Glutamatergic neuron (in vitro differentiated cells): ENCODE measurements at regions not wholly inside any gene's neighbourhood (a gene's known extent, or its start where the extent isn't known, plus 50 kb on each side); places are given as distances from the start of the nearest gene placed in this dataset.

ENCODE experiments used
- DNase-seq: peaks from one replicate; pipeline ENCODE4 v3.0.0; 2022
- H3K27ac Mint-ChIP-seq: one replicate; pipeline ENCODE4 v1.8.0; 2020; ENCODE audit warnings: mild to moderate bottlenecking, mixed read lengths, inconsistent platforms; ENCODE audit not compliant: unreplicated experiment
- H3K27me3 Mint-ChIP-seq: one replicate; pipeline ENCODE4 v1.8.0; 2020; ENCODE audit warnings: mild to moderate bottlenecking, moderate library complexity, mixed read lengths, inconsistent platforms; ENCODE audit not compliant: unreplicated experiment
- H3K36me3 Mint-ChIP-seq: one replicate; pipeline ENCODE4 v1.8.0; 2020; ENCODE audit warnings: mild to moderate bottlenecking, mixed read lengths, inconsistent platforms; ENCODE audit not compliant: unreplicated experiment
- H3K4me1 Mint-ChIP-seq: one replicate; pipeline ENCODE4 v1.8.0; 2020; ENCODE audit warnings: mild to moderate bottlenecking, low read depth, mixed read lengths, inconsistent platforms; ENCODE audit not compliant: unreplicated experiment
- H3K4me3 Mint-ChIP-seq: one replicate; pipeline ENCODE4 v1.8.0; 2020; ENCODE audit warnings: mild to moderate bottlenecking, mixed read lengths, inconsistent platforms; ENCODE audit not compliant: unreplicated experiment
- H3K9me3 Mint-ChIP-seq: one replicate; pipeline ENCODE4 v1.8.0; 2020; ENCODE audit warnings: mild to moderate bottlenecking, moderate library complexity, mixed read lengths, inconsistent platforms; ENCODE audit not compliant: unreplicated experiment
- TF ChIP-seq, protein P1 (sequence below): fragments of 200-600 bp; sonication (generic); IDR thresholded peaks from one replicate; pipeline ENCODE4 v1.5.0; 2021; ENCODE audit not compliant: partially characterized antibody, unreplicated experiment

DNA sequence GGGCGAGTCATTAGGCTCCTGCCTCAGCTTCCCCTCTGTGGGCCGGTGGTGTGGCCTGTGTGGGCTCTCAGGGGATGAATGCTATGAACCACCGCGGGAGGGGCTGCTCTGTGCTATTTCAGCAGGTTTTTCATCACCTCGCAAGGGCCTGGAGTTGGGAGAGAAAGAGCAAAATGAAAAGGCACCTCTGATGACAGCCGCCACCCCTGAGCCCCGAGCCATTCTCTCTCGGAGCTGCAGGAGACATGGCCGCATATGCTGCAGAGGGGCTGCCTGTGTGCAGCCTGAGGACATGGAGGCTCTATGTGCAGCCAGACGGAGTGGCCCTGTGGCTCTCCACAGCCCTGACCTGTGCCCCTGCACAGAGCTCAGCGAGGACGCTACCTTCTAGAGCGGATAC, 96.2 kb upstream of the CTDP1 start:
- TF ChIP-seq, protein P1, sequence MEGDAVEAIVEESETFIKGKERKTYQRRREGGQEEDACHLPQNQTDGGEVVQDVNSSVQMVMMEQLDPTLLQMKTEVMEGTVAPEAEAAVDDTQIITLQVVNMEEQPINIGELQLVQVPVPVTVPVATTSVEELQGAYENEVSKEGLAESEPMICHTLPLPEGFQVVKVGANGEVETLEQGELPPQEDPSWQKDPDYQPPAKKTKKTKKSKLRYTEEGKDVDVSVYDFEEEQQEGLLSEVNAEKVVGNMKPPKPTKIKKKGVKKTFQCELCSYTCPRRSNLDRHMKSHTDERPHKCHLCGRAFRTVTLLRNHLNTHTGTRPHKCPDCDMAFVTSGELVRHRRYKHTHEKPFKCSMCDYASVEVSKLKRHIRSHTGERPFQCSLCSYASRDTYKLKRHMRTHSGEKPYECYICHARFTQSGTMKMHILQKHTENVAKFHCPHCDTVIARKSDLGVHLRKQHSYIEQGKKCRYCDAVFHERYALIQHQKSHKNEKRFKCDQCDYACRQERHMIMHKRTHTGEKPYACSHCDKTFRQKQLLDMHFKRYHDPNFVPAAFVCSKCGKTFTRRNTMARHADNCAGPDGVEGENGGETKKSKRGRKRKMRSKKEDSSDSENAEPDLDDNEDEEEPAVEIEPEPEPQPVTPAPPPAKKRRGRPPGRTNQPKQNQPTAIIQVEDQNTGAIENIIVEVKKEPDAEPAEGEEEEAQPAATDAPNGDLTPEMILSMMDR: no peak

GRCh38 chr18:79583984-79584401, 95.6 kb upstream of the CTDP1 start:
- Mint-ChIP-seq H3K4me1 (peaks cover 6% of the 10 kb centered on the region), H3K9me3 (peaks cover 7% of the 10 kb centered on the region), H3K27me3 (peaks cover 12% of the 10 kb centered on the region), H3K27ac (no peak overlapping the region), H3K36me3 (no peaks in the 10 kb centered on the region), H3K4me3 (no peak overlapping the region)
- no peak for DNase-seq
- TF ChIP-seq, protein P1: no peak

More for the DNA sequence above, 96.2 kb upstream of the CTDP1 start:
- Mint-ChIP-seq H3K4me3 (no peak overlapping the region), H3K27ac (no peak overlapping the region), H3K27me3 (peaks cover 12% of the 10 kb centered on the region), H3K9me3 (peaks cover 7% of the 10 kb centered on the region), H3K36me3 (no peaks in the 10 kb centered on the region), H3K4me1 (peaks cover 6% of the 10 kb centered on the region)
- DNase-seq: no peak

DNA sequence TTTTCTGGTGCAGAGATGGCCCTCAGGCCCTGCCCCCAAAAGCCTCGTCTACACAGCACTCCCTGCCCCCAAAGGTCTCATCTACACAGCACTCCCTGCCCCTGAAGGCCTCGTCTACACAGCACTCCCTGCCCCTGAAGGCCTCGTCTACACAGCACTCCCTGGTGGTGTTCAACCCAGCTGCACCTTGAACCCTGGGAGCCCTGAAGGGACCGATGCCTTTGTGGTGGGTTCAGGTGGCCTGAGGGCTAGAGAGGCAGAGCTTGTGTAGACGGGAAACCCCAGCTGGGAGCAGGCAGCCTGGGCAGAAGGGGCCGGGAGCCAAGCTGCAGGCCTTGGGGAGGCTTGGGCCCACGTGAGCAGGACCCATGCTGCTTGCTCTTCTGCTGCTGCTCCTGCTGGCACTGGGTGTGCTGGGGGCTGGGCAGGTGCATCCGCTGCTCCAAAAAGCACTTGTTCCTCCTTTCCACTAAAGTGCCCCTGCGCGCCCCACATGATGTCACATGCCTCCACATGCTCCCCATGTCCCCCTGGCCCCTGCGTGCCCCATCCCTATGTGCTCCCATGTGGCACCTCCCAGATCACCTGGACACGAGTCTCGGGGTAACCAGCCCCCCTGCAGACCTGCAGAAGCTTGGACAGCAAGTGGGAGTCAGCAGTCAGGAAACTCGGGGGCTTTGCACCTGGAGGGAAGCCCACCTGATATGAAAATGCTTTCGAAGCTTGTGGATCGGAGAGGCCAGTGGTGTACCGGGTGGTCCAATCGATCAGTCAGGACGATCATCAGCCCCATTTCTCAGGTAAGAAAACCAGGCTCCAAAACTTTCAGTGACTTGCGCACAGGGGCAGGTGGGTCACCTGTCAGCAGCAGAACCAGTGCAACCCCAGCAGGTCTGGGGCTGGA, 94.9 kb upstream of the CTDP1 start:
- no peak for DNase-seq
- TF ChIP-seq, protein P1: no peak
- no peak overlapping the region for H3K27ac Mint-ChIP-seq

DNA sequence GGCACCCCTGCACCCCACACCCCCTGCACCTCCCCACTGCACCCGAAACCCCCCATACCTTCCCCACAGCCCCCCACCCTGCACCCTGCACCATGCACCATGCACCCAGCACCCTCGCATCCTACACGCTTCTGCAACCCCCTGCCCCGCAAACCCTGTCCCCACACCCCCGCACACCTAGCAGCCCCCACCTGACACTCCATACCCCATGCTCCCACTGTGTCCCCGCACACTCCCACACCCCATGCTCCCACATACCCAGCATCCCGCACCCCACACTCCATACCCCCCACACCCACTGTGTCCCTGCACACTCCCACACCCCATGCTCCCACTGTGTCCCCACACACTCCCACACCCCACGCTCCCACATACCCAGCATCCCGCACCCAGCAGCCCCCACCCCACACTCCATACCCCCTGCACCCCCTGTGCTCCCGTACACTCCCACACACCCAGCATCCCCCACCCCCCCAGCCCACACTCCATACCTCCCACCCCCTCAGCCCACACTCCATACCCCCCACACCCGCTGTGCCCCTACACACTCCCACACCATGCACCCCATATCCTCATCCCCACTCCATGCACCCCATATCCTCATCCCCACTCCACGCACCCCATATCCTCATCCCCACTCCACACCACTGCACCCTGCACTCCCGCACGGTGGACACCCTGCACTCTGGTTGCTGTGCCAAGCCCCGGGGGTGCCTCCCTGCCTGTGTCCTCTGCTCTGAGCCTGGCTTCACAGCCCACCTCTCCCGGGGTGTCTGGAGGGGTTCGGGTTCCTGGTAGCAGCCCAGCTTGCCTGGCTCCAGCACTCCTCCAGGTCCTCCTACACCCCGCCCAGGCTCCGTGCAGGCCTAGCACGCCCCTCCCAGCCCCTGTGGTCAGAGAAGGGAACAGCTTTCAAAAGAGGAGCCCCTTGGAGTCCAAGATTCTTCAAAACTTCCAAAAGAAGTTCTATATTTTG, 93.9 kb upstream of the CTDP1 start:
- TF ChIP-seq, protein P1: no peak
- Mint-ChIP-seq H3K27me3 (peaks cover 11% of the 10 kb centered on the region), H3K36me3 (no peaks in the 10 kb centered on the region), H3K4me1 (peaks cover 6% of the 10 kb centered on the region), H3K9me3 (peaks cover 5% of the 10 kb centered on the region), H3K4me3 (no peak overlapping the region), H3K27ac (no peak overlapping the region)
- DNase-seq: no peak

More for the DNA sequence above, 94.9 kb upstream of the CTDP1 start:
- H3K4me1 Mint-ChIP-seq: peaks cover 6% of the 10 kb centered on the region
- no peaks in the 10 kb centered on the region for H3K36me3 Mint-ChIP-seq
- peaks cover 12% of the 10 kb centered on the region for H3K27me3 Mint-ChIP-seq
- H3K9me3 Mint-ChIP-seq: peaks cover 6% of the 10 kb centered on the region
- H3K4me3 Mint-ChIP-seq: no peak overlapping the region
